OCI-LY1 (cell line): ENCODE measurements at regions not wholly inside any gene's neighbourhood (a gene's known extent, or its start where the extent isn't known, plus 50 kb on each side); places are given as distances from the start of the nearest gene placed in this dataset.

Experiments used
- EZH2 ChIP-seq: fragments of 200-600 bp; sonication (generic), shearing (Covaris generic); IDR thresholded peaks from 2 replicates; pipeline ENCODE4 v1.8.0; 2017; ENCODE audit warnings: borderline replicate concordance, mixed run types, mild to moderate bottlenecking, antibody characterized with exemption, low read length, moderate library complexity, mixed read lengths
- TF ChIP-seq, protein P1 (sequence below): fragments of 200-600 bp; sonication (generic), shearing (Covaris generic); IDR thresholded peaks from 2 replicates; pipeline ENCODE4 v1.5.1; 2017; ENCODE audit warnings: mild to moderate bottlenecking, antibody characterized with exemption, low read length, moderate library complexity, mixed read lengths

DNA sequence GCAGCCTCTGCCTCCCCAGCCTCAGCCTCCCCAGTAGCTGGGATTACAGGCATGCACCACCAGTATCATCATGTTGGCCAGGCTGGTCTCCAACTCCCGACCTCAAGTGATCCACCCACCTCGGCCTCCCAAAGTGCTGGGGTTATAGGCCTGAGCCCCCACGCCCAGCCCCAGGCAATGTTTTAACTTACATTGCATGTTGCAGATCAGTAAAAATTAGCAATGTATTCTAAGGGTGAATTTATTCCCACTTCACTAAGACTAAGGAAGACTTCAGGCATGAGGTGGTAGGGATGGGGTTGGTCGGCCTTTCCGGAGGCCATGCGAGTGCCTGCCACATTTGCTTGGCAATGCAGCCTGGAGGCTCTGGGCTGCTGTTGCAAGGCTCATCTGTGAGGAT lies 66.8 kb upstream of the JDP2 start:
- no peak for TF ChIP-seq EZH2
- TF ChIP-seq, protein P1, sequence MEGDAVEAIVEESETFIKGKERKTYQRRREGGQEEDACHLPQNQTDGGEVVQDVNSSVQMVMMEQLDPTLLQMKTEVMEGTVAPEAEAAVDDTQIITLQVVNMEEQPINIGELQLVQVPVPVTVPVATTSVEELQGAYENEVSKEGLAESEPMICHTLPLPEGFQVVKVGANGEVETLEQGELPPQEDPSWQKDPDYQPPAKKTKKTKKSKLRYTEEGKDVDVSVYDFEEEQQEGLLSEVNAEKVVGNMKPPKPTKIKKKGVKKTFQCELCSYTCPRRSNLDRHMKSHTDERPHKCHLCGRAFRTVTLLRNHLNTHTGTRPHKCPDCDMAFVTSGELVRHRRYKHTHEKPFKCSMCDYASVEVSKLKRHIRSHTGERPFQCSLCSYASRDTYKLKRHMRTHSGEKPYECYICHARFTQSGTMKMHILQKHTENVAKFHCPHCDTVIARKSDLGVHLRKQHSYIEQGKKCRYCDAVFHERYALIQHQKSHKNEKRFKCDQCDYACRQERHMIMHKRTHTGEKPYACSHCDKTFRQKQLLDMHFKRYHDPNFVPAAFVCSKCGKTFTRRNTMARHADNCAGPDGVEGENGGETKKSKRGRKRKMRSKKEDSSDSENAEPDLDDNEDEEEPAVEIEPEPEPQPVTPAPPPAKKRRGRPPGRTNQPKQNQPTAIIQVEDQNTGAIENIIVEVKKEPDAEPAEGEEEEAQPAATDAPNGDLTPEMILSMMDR: no peak
